ENCODE measurements at regions not wholly inside any gene's neighbourhood (a gene's known extent, or its start where the extent isn't known, plus 50 kb on each side); places are given as distances from the start of the nearest gene placed in this dataset.

- Mint-ChIP-seq H3K4me3 (ENCODE audit: low read depth, unreplicated experiment) (no peak overlapping the region), H3K27ac (ENCODE audit: unreplicated experiment) (no peak overlapping the region), H3K27me3 (ENCODE audit: unreplicated experiment) (no peaks in the 10 kb centered on the region), H3K36me3 (ENCODE audit: insufficient read depth, unreplicated experiment) (no peaks in the 10 kb centered on the region), H3K4me1 (ENCODE audit: low read depth, unreplicated experiment) (no peaks in the 10 kb centered on the region), H3K9me3 (ENCODE audit: low read depth, unreplicated experiment) (peaks cover under 1% of the 10 kb centered on the region)
- CTCF ChIA-PET, result no interaction called here
- intact Hi-C loops (cut with micrococcal nuclease; ENCODE audit: unreplicated experiment), result no loop called here
- no TSS peak for BruUV-seq (replicated peaks)
- TF ChIP-seq CTCF (IDR thresholded peaks at IDR 0.05; ENCODE audit: unreplicated experiment), result no peak
- DNase-seq, result no peak
Measured at GRCh38 chr3:514192-514591, 317.6 kb downstream of the CHL1 start.

- Mint-ChIP-seq H3K4me1 (ENCODE audit: low read depth, unreplicated experiment) (no peaks in the 10 kb centered on the region), H3K9me3 (ENCODE audit: low read depth, unreplicated experiment) (no peaks in the 10 kb centered on the region), H3K4me3 (ENCODE audit: low read depth, unreplicated experiment) (no peak overlapping the region), H3K27ac (ENCODE audit: unreplicated experiment) (no peak overlapping the region), H3K27me3 (ENCODE audit: unreplicated experiment) (no peaks in the 10 kb centered on the region), H3K36me3 (ENCODE audit: insufficient read depth, unreplicated experiment) (no peaks in the 10 kb centered on the region)
- intact Hi-C loops (cut with micrococcal nuclease; ENCODE audit: unreplicated experiment), result no loop called here
- TF ChIP-seq CTCF (IDR thresholded peaks at IDR 0.05; ENCODE audit: unreplicated experiment), result no peak
- BruUV-seq (replicated peaks), result no TSS peak
- CTCF ChIA-PET, result no interaction called here
- DNase-seq, result no peak
Measured at GRCh38 chr3:519026-519425, 322.5 kb downstream of the CHL1 start.

- no TSS peak for BruUV-seq (replicated peaks)
- H3K4me1 Mint-ChIP-seq (ENCODE audit: low read depth, unreplicated experiment), result peaks cover 9% of the 10 kb centered on the region
- CTCF ChIA-PET, result no interaction called here
- no peak for TF ChIP-seq CTCF (IDR thresholded peaks at IDR 0.05; ENCODE audit: unreplicated experiment)
- DNase-seq, result no peak
- H3K27ac Mint-ChIP-seq (ENCODE audit: unreplicated experiment), result no peak overlapping the region
- no peaks in the 10 kb centered on the region for H3K27me3 Mint-ChIP-seq (ENCODE audit: unreplicated experiment)
- intact Hi-C loops (cut with micrococcal nuclease; ENCODE audit: unreplicated experiment), result no loop called here
- no peaks in the 10 kb centered on the region for H3K36me3 Mint-ChIP-seq (ENCODE audit: insufficient read depth, unreplicated experiment)
- no peaks in the 10 kb centered on the region for H3K9me3 Mint-ChIP-seq (ENCODE audit: low read depth, unreplicated experiment)
- H3K4me3 Mint-ChIP-seq (ENCODE audit: low read depth, unreplicated experiment), result no peak overlapping the region
Measured at GRCh38 chr3:522888-523287, 326.3 kb downstream of the CHL1 start.

GRCh38 chr3:525415-525814, 328.9 kb downstream of the CHL1 start:
- Mint-ChIP-seq H3K9me3 (ENCODE audit: low read depth, unreplicated experiment) (no peaks in the 10 kb centered on the region), H3K36me3 (ENCODE audit: insufficient read depth, unreplicated experiment) (no peaks in the 10 kb centered on the region), H3K4me3 (ENCODE audit: low read depth, unreplicated experiment) (no peak overlapping the region), H3K27me3 (ENCODE audit: unreplicated experiment) (no peaks in the 10 kb centered on the region), H3K4me1 (ENCODE audit: low read depth, unreplicated experiment) (peaks cover 17% of the 10 kb centered on the region), H3K27ac (ENCODE audit: unreplicated experiment) (no peak overlapping the region)
- CTCF ChIA-PET, result no interaction called here
- TF ChIP-seq CTCF (IDR thresholded peaks at IDR 0.05; ENCODE audit: unreplicated experiment), result no peak
- intact Hi-C loops (cut with micrococcal nuclease; ENCODE audit: unreplicated experiment), result no loop called here
- BruUV-seq (replicated peaks), result no TSS peak
- DNase-seq, result peak; percentile 5
